GM03348 (cell line): ENCODE measurements at regions not wholly inside any gene's neighbourhood (a gene's known extent, or its start where the extent isn't known, plus 50 kb on each side); places are given as distances from the start of the nearest gene placed in this dataset.
"Not testable (repeated sequence)": the region's sequence is repeated elsewhere in the genome, so short reads cannot be mapped to it uniquely, and the experiment has no call there.

ENCODE experiments used
- DNase-seq: peaks from one replicate; pipeline ENCODE4 v3.0.0; 2012; ENCODE audit warnings: low spot score

GRCh38 chr2:113386780-113387433 is 50.6 kb upstream of the ZNG1B start:
- DNase-seq, result not testable (repeated sequence)

- DNase-seq, result not testable (repeated sequence)
Observed at GRCh38 chr2:113379621-113380020, 57.9 kb upstream of the ZNG1B start.

- no peak for DNase-seq
Observed at GRCh38 chr2:113376913-113377445, 60.5 kb upstream of the ZNG1B start.

GRCh38 chr2:113376253-113376912 is 61.1 kb upstream of the ZNG1B start:
- DNase-seq, result no peak

- DNase-seq, result not testable (repeated sequence)
Observed at GRCh38 chr2:113374857-113375256, 62.6 kb upstream of the ZNG1B start.

- DNase-seq, result not testable (repeated sequence)
Observed at GRCh38 chr2:113372258-113372834, 65.1 kb upstream of the ZNG1B start.

GRCh38 chr2:113370478-113371091 is 66.9 kb upstream of the ZNG1B start:
- peak; percentile 79 for DNase-seq

GRCh38 chr2:113370030-113370429 is 67.5 kb upstream of the ZNG1B start:
- DNase-seq, result no peak

- DNase-seq, result not testable (repeated sequence)
Observed at GRCh38 chr2:113368581-113368980, 68.9 kb upstream of the ZNG1B start.

- not testable (repeated sequence) for DNase-seq
Observed at GRCh38 chr2:113366821-113367220, 70.7 kb upstream of the ZNG1B start.

- DNase-seq, result not testable (repeated sequence)
Observed at GRCh38 chr2:113365791-113366190, 71.7 kb upstream of the ZNG1B start.

GRCh38 chr2:113365290-113365689 is 72.2 kb upstream of the ZNG1B start:
- DNase-seq, result not testable (repeated sequence)

- no peak for DNase-seq
Observed at GRCh38 chr2:113361051-113361450, 76.4 kb upstream of the ZNG1B start.

GRCh38 chr2:113357071-113357470 is 78.3 kb upstream of the PAX8 start:
- no peak for DNase-seq

- not testable (repeated sequence) for DNase-seq
Observed at GRCh38 chr2:113356284-113356683, 77.6 kb upstream of the PAX8 start.

- DNase-seq, result not testable (repeated sequence)
Observed at GRCh38 chr2:113355339-113356015, 76.8 kb upstream of the PAX8 start.

- DNase-seq, result no peak
Observed at GRCh38 chr2:113351375-113352355, 72.9 kb upstream of the PAX8 start.

- not testable (repeated sequence) for DNase-seq
Observed at GRCh38 chr2:113343800-113344199, 65.1 kb upstream of the PAX8 start.

- no peak for DNase-seq
Observed at GRCh38 chr2:113342650-113343049, 63.9 kb upstream of the PAX8 start.

- not testable (repeated sequence) for DNase-seq
Observed at GRCh38 chr2:113341870-113342253, 63.1 kb upstream of the PAX8 start.
